Choroid plexus epithelial cell (primary cell): ENCODE measurements at regions not wholly inside any gene's neighbourhood (a gene's known extent, or its start where the extent isn't known, plus 50 kb on each side); places are given as distances from the start of the nearest gene placed in this dataset.

Experiments used
- DNase-seq: peaks from one replicate; pipeline ENCODE4 v3.0.0-alpha.2; 2010; ENCODE audit warnings: low read depth
- H3K4me3 ChIP-seq: 2 replicates; pipeline ENCODE4 v1.5.1; 2011; ENCODE audit warnings: low read depth, mild to moderate bottlenecking, control low read depth, low read length, moderate library complexity
- TF ChIP-seq, protein P1 (sequence below): conservative IDR thresholded peaks from 2 replicates; pipeline ENCODE4 v1.5.1; 2011; ENCODE audit warnings: low read depth, mild to moderate bottlenecking, control low read depth, inconsistent platforms, low read length, moderate library complexity

DNA sequence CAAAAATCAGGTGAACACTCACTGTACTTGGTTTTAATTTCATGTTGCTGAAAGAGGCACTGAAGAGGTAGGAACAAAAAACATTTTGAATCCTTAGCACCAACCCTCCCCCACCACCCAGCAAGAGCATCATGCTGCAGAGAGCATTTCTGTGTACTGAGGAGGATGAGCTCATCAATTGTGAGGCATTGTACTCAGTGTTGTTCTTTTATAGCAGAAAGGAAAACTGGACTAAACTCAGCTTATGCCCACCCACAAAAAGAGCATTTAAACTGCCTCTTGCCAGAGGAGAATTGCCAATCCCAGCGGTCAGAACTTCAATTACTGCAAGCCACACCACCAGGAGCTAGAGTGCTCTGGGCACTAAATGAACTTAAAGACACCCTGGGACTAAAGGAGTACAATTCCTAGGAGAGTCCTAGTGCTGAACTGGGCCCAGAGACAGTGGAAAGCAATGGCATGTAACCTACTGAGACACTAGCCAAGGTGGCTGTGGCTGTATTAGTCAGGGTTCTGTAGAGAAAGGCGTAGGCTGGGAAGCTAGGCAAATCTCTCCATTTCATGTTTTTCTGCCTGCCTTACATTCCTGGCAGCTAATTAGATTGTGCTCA, 280.7 kb upstream of the KLHL4 start:
- TF ChIP-seq, protein P1, sequence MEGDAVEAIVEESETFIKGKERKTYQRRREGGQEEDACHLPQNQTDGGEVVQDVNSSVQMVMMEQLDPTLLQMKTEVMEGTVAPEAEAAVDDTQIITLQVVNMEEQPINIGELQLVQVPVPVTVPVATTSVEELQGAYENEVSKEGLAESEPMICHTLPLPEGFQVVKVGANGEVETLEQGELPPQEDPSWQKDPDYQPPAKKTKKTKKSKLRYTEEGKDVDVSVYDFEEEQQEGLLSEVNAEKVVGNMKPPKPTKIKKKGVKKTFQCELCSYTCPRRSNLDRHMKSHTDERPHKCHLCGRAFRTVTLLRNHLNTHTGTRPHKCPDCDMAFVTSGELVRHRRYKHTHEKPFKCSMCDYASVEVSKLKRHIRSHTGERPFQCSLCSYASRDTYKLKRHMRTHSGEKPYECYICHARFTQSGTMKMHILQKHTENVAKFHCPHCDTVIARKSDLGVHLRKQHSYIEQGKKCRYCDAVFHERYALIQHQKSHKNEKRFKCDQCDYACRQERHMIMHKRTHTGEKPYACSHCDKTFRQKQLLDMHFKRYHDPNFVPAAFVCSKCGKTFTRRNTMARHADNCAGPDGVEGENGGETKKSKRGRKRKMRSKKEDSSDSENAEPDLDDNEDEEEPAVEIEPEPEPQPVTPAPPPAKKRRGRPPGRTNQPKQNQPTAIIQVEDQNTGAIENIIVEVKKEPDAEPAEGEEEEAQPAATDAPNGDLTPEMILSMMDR: no peak
- no peak for DNase-seq
- no peak overlapping the region for H3K4me3 ChIP-seq

DNA sequence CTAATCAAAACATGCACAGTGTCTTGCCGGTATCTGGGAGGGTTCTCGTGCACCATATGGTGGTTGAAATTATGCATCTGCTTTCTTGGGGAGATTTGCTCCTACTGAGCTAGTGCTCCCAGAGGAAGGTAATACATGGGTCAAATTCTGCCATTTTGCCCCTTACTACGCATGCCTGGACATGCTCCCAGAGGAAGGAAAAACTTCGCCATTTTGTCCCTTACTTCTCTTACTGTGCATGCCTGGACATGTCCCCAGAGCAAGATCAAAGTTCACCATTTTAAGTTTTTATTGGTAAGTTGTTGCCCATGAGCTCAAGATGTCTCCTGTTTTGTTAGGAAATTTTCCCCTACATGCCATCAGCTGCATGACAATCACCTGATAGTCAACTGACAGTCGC, 252.1 kb upstream of the KLHL4 start:
- TF ChIP-seq, protein P1: no peak
- no peak for DNase-seq
- H3K4me3 ChIP-seq: no peak overlapping the region

DNA sequence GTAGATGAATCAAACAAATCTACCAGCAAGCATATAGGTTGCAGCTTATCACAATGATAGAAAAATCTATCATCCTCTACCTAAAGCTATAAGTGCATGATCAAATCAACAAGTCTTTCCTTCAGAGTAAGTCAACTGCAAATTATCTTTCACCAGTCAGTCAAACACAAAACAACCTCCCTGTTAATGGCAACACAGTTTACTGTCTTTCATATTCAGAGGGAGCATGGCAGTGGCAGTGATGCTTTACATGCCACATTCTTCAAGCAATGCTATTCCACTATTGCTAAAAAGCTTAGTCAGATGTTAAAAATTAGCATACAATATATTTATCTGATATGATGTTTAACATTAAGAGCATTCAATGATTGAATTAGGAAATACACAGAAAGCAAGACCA, 245.1 kb upstream of the KLHL4 start:
- no peak overlapping the region for H3K4me3 ChIP-seq
- TF ChIP-seq, protein P1: no peak
- DNase-seq: no peak

DNA sequence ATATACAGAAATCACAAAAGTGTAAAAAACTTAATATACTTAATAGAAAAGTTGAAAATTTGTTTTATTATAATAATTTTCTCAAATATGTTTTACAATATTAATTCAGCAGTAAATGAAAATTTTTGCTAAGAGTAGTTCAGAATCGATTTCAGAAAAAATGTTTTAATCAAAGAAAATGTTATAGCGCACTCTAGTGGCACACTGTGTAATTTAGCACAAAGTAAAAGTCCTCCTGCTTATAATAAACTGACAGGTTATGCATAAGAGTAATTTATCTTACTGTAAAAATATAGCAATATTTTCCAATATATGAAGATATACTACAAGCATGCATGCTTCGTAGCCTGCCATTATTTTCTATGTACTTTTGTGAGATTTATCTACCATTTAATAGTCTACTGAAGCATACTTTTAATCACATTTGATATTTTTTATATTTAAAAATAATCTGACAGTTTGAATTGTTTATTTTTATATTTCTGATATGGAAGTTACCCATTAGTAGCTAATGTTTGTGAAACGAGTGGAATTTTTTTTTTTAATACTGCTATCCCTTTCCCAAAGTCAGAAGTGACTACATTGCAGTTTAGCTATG, 217.9 kb upstream of the KLHL4 start:
- peak; percentile 35 for DNase-seq
- TF ChIP-seq, protein P1: peak; percentile 45

DNA sequence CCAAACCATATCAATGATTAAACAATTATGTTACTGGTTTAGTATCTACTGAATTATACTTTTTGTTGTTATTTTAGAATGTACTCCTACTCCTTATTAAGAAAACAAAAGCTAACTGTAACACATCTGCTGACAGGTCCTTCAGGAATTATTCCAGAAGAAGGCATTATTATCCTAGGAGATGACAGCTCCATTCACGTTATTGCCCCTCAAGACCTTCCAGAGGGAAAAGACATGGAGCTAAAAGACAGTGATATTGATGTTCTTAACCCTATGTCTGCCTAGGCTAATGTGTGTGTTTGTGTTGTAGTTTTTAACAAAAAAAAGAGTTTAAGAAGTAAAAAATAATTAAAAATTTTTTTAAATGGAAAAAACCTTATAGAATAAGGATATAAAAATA, 206.8 kb upstream of the KLHL4 start:
- DNase-seq: no peak
- TF ChIP-seq, protein P1: no peak
- no peak overlapping the region for H3K4me3 ChIP-seq

More for the DNA sequence above, 217.9 kb upstream of the KLHL4 start:
- no peak overlapping the region for H3K4me3 ChIP-seq

DNA sequence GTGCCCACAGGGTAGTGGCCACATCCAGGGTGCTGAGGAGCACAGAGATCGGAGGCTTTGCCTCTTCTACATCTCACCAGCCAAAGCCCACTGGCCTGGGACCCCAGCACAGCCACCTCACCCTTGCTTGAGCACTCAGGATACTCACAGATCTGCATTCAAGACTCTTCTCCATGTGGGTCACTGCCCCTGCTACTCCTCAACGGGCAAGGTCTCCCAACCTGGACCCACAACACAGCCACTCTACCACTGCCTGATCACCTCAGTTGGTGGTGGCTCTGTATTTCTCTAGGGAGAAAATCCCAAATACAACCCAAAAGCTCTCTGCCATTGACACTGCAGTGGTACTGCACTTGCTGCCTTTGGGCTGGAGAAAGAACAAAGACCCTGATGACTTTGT, 190.3 kb upstream of the KLHL4 start:
- DNase-seq: no peak
- TF ChIP-seq, protein P1: no peak
- H3K4me3 ChIP-seq: no peak overlapping the region

DNA sequence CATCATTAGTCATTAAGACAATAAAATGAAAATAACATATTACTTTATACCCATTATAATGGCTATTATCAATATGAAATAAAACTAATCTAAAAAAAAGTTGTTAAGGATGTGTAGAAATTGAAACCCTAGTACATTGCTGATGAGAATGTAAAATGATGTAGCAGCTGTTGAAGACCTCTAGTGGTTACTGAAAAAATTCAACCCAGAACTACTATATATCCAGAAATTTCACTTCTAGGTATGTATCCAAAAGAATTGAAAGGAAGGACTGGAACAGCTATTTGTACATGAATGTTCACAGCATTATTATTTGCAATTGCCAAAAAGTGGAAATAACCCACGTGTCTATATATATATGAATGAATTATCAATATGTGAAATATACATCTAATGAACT, 180.3 kb upstream of the KLHL4 start:
- TF ChIP-seq, protein P1: peak; percentile 27
- no peak overlapping the region for H3K4me3 ChIP-seq
- peak; percentile 15 for DNase-seq
